UCSD-AML1 (cell line): ENCODE measurements at regions not wholly inside any gene's neighbourhood (a gene's known extent, or its start where the extent isn't known, plus 50 kb on each side); places are given as distances from the start of the nearest gene placed in this dataset.

Experiments used
- DNase-seq: peaks from one replicate; lab custom pipeline; 2025; ENCODE audit not compliant: unreplicated experiment; lab: John Stamatoyannopoulos, UW

DNA sequence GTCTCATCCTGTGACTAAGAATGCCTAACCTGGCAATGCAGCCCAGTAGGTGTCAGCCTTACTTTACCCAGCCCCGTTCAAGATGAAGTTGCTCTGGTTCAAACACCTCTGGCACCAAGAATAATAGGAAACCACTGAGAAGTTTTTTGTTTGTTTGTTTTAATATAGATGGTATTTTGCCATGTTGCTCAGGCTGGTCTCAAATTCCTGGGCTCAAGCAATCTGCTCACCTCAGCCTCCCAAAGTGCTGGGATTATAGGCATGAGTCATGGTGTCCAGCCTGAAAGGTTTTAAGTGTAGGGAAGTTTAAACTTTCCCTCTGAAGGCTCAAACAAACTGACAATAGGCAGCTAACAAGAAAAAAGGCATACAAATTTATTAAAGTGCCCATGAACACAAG is 51.2 kb upstream of the ABCC4 start:
- DNase-seq: no peak

DNA sequence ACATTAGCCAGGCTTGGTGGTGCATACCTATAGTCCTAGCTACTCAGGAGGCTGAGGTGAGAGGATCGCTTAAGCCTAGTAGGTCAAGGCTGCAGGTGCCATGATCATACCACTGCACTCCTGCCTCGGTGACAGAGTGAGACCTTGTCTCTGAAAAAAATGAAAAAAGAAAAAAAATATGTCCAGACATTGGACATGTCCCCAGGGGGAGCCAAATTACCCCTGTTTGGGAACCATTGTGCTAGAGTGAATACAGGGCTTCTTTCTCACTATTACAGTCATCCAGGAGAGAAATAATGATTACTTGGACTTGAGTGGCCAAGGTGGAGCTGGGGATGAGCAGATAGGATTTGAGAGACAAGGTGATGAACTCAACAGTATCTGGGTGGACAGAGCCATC is 52.9 kb upstream of the ABCC4 start:
- no peak for DNase-seq

DNA sequence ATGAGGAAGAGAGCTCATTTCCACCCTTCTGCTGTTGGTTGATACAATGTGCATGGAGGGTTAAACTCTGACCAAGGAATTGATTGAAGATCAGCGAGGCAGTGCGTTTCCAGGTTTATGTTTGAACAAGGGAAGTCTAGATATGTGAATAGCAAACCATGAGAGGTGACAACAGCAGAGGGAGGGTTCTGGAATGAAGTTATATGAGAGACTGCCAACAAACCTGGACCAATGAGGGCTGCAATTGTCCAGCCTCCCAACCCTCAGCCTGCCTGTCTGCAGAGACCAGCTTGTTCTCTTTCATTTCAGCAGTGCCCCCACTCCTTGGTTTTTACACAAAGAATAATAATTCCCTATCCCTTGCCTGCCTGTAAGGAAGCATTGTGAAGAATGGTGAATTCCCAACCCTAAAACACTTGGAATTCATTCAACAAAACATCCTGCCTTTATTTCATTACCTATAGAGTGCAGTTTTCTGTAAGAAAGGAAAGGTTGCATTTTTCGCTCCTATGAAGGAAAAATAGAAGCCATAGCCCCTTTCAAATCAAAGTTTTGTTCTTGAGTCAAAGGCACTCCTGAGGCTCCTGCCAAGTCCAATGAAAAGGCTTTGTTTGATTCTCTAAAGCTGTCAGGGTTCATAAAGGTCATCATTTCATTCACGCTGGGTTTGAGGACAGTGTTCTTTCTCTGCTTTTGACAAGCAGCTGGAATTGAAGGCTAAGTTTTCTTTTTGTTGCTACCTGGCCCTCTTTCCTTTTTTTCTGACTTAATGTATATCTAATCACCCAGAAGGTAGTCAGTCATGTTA is 53.6 kb upstream of the ABCC4 start:
- no peak for DNase-seq

GRCh38 chr13:95355494-95355893 is 54.2 kb upstream of the ABCC4 start:
- no peak for DNase-seq

DNA sequence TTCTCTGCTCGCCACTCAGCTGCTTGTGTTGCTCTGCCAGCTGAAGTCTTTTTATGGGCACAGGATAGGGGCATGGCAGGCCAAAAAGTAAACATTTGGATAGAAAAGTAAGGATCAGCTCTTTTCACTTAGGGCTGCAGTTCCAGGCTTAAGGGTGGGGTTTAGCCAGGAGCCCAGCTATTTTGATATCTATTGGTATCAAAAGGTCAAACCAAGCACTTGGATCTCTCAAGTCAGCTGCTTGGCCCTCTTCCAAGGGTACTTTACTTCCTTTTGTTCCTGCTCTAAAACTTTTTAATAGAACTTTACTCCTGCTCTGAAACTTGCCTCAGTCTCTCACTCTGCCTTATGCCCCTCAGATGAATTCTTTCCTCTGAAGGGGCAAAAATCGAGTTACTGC is 55.7 kb upstream of the ABCC4 start:
- DNase-seq: no peak

- no peak for DNase-seq
Measured at GRCh38 chr13:95357875-95358274, 56.6 kb upstream of the ABCC4 start.

- DNase-seq: no peak
Measured at GRCh38 chr13:95360052-95360451, 58.8 kb upstream of the ABCC4 start.

GRCh38 chr13:95360464-95361097 is 59.3 kb upstream of the ABCC4 start:
- DNase-seq: no peak

DNA sequence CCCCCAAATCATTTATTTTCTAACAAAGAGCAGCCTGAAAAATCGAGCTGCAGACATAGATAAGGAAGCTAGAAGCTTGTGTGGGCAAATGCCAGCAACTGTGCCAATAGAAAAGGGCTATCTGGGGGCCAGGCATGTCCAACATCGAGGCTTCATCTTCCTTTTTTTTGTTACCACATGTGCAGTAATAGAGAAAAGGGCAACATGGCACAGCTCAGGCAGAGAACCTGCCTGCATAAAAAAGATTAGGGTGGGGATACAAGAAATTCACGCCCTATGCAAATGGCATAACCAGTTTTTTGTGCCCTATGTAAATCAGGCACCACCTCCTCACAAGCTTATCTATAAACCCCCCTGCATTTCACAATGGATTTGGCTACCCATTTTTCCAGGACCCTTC is 60.4 kb upstream of the ABCC4 start:
- no peak for DNase-seq

DNA sequence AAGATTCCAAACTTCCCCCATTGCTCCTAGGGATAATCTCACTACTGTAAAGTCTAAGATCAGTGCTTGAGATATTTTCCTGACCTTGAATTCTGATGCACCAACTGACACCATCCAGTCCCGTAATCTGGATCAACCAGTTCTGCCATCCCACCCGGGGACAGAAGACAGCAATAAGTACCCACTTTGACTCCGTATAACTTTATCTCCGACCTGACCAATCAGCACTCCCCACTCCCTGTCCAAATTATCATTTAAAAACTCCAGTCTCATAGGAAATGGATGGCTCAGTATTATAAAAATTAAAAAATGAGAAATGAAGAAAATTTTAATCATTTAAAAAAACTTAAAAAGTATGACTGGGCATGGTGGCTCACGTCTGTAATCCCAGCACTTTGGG is 61.4 kb upstream of the ABCC4 start:
- DNase-seq: no peak

GRCh38 chr13:95367309-95367843 is 66.1 kb upstream of the ABCC4 start:
- peak; percentile 11 for DNase-seq

GRCh38 chr13:95368998-95369397 is 67.7 kb upstream of the ABCC4 start:
- DNase-seq: no peak

DNA sequence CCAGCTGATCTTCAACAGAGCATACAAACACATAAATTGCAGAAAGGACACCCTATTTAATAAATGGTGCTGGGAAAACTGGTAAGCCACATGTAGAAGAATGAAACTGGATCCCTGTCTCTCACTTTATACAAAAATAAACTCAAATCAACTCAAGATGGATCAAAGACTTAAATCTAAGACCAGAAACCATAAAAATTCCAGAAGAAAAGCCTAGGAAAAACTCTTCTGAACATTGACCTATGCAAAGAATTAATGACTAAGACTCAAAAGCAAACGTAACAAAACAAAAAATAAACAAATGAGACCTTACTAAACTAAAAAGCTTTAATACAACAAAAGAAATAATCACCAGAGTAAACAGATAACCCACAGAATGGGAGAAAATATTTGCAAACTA is 74.5 kb upstream of the ABCC4 start:
- no peak for DNase-seq

DNA sequence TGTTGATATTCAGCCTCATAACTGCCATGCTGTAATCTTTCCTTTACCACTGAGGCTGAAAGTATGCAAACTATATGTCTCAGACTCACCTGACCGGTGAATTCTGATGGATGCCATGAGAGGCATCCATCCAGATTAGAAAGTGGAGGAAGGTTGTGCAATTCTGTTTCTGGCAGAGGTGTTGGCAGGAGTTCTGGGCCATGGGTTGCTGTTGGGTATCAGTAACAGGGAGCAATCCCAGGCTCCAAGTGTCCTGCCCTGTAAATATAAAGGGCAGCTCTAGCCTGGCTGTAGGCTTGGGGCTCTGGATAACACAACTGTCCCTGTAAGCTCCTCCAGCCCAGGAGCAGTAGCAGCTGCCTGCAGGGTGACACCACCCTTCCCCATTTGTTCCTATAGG is 77.4 kb upstream of the ABCC4 start:
- DNase-seq: no peak

GRCh38 chr13:95380468-95381211 is 79.4 kb upstream of the ABCC4 start:
- peak; percentile 80 for DNase-seq

GRCh38 chr13:95381212-95381527 is 79.9 kb upstream of the ABCC4 start:
- DNase-seq: no peak

GRCh38 chr13:95382411-95382810 is 81.2 kb upstream of the ABCC4 start:
- no peak for DNase-seq

DNA sequence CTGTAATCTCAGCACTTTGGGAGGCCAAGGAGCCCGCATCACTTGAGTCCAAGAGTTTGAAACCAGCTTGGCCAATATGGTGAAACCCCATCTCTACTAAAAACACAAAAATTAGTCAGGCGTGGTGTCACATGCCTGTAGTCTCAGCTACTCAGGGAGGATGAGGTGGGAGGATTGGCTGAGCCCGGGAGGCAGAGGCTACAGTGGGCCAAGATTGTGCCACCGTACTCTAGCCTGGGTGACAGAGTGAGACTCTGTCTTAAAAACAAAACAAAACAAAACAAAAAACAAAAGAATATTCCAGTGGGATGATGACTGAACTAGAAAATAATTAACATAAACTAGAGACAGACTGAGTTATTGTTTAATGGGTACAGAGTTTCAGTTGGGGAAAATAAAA is 81.7 kb upstream of the ABCC4 start:
- DNase-seq: no peak

GRCh38 chr13:95385373-95385772 is 84.1 kb upstream of the ABCC4 start:
- DNase-seq: no peak

- DNase-seq: no peak
Measured at GRCh38 chr13:95385798-95386197, 84.5 kb upstream of the ABCC4 start.

DNA sequence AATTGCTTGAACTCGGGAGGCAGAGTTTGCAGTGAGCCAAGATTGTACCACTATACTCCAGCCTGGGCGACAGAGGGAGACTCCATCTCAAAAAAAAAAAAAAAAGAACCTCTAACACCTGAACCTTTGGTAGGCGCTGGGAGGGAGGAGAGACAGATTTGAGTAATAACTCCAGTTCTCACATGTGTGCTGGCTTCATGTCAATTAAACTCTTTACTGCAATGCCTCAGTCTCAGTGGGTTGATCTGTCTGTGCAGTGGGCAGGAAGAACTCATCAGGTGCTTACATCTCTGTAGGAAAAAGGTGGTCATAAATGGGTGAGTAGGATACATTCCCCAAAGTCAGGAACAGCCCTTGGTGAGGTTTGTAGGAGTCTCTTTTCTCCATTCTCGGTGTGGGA is 85.1 kb upstream of the ABCC4 start:
- no peak for DNase-seq

DNA sequence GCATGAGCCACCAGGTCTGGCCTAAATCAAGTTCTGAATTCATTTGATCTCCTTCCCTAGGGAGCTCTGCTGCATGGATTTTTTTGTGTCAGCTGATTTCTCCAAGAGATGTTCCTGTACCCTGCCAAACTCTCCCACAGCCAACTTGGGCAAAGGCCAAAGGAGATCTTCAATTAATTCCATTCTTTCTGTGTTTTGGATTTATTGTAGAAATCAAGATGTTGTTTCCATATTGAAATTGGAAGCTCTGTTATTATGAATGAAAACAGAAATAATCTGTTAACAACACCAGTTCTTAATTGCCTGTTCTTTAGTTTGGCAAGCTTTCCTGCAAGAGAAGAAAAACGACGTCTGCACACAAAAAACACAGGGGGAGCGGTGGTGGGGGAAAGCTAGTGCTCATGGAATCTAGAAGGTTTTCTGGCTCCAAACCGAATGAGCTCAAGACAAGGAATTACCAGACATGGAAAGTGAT is 86.5 kb upstream of the ABCC4 start:
- no peak for DNase-seq
